NCI-H1694 (cell line): ENCODE measurements at regions not wholly inside any gene's neighbourhood (a gene's known extent, or its start where the extent isn't known, plus 50 kb on each side); places are given as distances from the start of the nearest gene placed in this dataset.

Experiments used
- DNase-seq: peaks from one replicate; lab custom pipeline; 2025; lab: John Stamatoyannopoulos, UW

GRCh38 chr4:186934244-186934643, 210.6 kb upstream of the FAT1 start:
- DNase-seq = no peak

- DNase-seq = no peak
Measured at GRCh38 chr4:186934841-186935443, 211.3 kb upstream of the FAT1 start.

GRCh38 chr4:186935901-186936300, 212.2 kb upstream of the FAT1 start:
- no peak for DNase-seq

GRCh38 chr4:186936496-186937375, 213.1 kb upstream of the FAT1 start:
- DNase-seq = no peak

GRCh38 chr4:186939226-186939625, 215.6 kb upstream of the FAT1 start:
- no peak for DNase-seq

GRCh38 chr4:186939766-186940165, 216.1 kb upstream of the FAT1 start:
- no peak for DNase-seq

- DNase-seq = no peak
Measured at GRCh38 chr4:186940476-186940875, 216.8 kb upstream of the FAT1 start.

GRCh38 chr4:186942758-186943377, 219.2 kb upstream of the FAT1 start:
- no peak for DNase-seq

GRCh38 chr4:186943411-186943810, 219.8 kb upstream of the FAT1 start:
- DNase-seq = no peak

- no peak for DNase-seq
Measured at GRCh38 chr4:186946136-186946535, 222.5 kb upstream of the FAT1 start.

GRCh38 chr4:186946682-186947294, 223.1 kb upstream of the FAT1 start:
- DNase-seq = no peak

GRCh38 chr4:186948361-186949242, 224.9 kb upstream of the FAT1 start:
- DNase-seq = no peak

- DNase-seq = no peak
Measured at GRCh38 chr4:186949847-186950246, 226.2 kb upstream of the FAT1 start.

- no peak for DNase-seq
Measured at GRCh38 chr4:186952709-186953108, 229.1 kb upstream of the FAT1 start.

GRCh38 chr4:186953599-186954260, 230.1 kb upstream of the FAT1 start:
- no peak for DNase-seq

GRCh38 chr4:186954509-186954908, 230.9 kb upstream of the FAT1 start:
- DNase-seq = no peak

- DNase-seq = no peak
Measured at GRCh38 chr4:186954956-186955355, 231.3 kb upstream of the FAT1 start.

GRCh38 chr4:186957952-186958555, 234.4 kb upstream of the FAT1 start:
- no peak for DNase-seq

- no peak for DNase-seq
Measured at GRCh38 chr4:186958726-186959350, 235.2 kb upstream of the FAT1 start.
